ENCODE measurements at regions not wholly inside any gene's neighbourhood (a gene's known extent, or its start where the extent isn't known, plus 50 kb on each side); places are given as distances from the start of the nearest gene placed in this dataset.

- TF ChIP-seq, protein P1, sequence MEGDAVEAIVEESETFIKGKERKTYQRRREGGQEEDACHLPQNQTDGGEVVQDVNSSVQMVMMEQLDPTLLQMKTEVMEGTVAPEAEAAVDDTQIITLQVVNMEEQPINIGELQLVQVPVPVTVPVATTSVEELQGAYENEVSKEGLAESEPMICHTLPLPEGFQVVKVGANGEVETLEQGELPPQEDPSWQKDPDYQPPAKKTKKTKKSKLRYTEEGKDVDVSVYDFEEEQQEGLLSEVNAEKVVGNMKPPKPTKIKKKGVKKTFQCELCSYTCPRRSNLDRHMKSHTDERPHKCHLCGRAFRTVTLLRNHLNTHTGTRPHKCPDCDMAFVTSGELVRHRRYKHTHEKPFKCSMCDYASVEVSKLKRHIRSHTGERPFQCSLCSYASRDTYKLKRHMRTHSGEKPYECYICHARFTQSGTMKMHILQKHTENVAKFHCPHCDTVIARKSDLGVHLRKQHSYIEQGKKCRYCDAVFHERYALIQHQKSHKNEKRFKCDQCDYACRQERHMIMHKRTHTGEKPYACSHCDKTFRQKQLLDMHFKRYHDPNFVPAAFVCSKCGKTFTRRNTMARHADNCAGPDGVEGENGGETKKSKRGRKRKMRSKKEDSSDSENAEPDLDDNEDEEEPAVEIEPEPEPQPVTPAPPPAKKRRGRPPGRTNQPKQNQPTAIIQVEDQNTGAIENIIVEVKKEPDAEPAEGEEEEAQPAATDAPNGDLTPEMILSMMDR (IDR thresholded peaks at IDR 0.05; ENCODE audit: borderline replicate concordance, control extremely low read depth, extremely low read depth, insufficient read depth, missing control alignments): no peak
- no peak for DNase-seq (ENCODE audit: low spot score)
- in situ Hi-C loops (cut with MboI; ENCODE audit: low sequenced_read_pairs, unreplicated experiment): no loop called here
Observed at GRCh38 chr21:20642681-20643080, 355.5 kb upstream of the NCAM2 start.

GRCh38 chr21:20644552-20644951 is 353.7 kb upstream of the NCAM2 start:
- in situ Hi-C loops (cut with MboI; ENCODE audit: low sequenced_read_pairs, unreplicated experiment): no loop called here
- no peak for DNase-seq (ENCODE audit: low spot score)
- TF ChIP-seq, protein P1 (IDR thresholded peaks at IDR 0.05; ENCODE audit: borderline replicate concordance, control extremely low read depth, extremely low read depth, insufficient read depth, missing control alignments): no peak

GRCh38 chr21:20645344-20645743 is 352.9 kb upstream of the NCAM2 start:
- no peak for DNase-seq (ENCODE audit: low spot score)
- in situ Hi-C loops (cut with MboI; ENCODE audit: low sequenced_read_pairs, unreplicated experiment): no loop called here
- TF ChIP-seq, protein P1 (IDR thresholded peaks at IDR 0.05; ENCODE audit: borderline replicate concordance, control extremely low read depth, extremely low read depth, insufficient read depth, missing control alignments): no peak

GRCh38 chr21:20646431-20647165 is 351.6 kb upstream of the NCAM2 start:
- TF ChIP-seq, protein P1 (IDR thresholded peaks at IDR 0.05; ENCODE audit: borderline replicate concordance, control extremely low read depth, extremely low read depth, insufficient read depth, missing control alignments): no peak
- in situ Hi-C loops (cut with MboI; ENCODE audit: low sequenced_read_pairs, unreplicated experiment): no loop called here

GRCh38 chr21:20647607-20648006 is 350.6 kb upstream of the NCAM2 start:
- in situ Hi-C loops (cut with MboI; ENCODE audit: low sequenced_read_pairs, unreplicated experiment): no loop called here
- no peak for DNase-seq (ENCODE audit: low spot score)
- TF ChIP-seq, protein P1 (IDR thresholded peaks at IDR 0.05; ENCODE audit: borderline replicate concordance, control extremely low read depth, extremely low read depth, insufficient read depth, missing control alignments): no peak

More at GRCh38 chr21:20646431-20647165, 351.6 kb upstream of the NCAM2 start:
- DNase-seq (ENCODE audit: low spot score): no peak

GRCh38 chr21:20649231-20649630 is 349.0 kb upstream of the NCAM2 start:
- TF ChIP-seq, protein P1 (IDR thresholded peaks at IDR 0.05; ENCODE audit: borderline replicate concordance, control extremely low read depth, extremely low read depth, insufficient read depth, missing control alignments): no peak
- in situ Hi-C loops (cut with MboI; ENCODE audit: low sequenced_read_pairs, unreplicated experiment): no loop called here
- DNase-seq (ENCODE audit: low spot score): no peak
